OCI-LY1 (cell line): ENCODE measurements at regions not wholly inside any gene's neighbourhood (a gene's known extent, or its start where the extent isn't known, plus 50 kb on each side); places are given as distances from the start of the nearest gene placed in this dataset.
"Not testable (repeated sequence)": the region's sequence is repeated elsewhere in the genome, so short reads cannot be mapped to it uniquely, and the experiment has no call there.

ENCODE experiments used
- H2AFZ ChIP-seq: fragments of 200-600 bp; sonication (generic), shearing (Covaris generic); 2 replicates; pipeline ENCODE4 v1.6.0; 2014; ENCODE audit warnings: antibody characterized with exemption, mild to moderate bottlenecking, low read length
- H3F3A ChIP-seq: fragments of 200-600 bp; sonication (generic), shearing (Covaris generic); 2 replicates; pipeline ENCODE4 v1.6.0; 2014; ENCODE audit warnings: mild to moderate bottlenecking, antibody characterized with exemption, low read length, moderate library complexity; ENCODE audit not compliant: insufficient read depth
- H3K27ac ChIP-seq: fragments of 200-600 bp; sonication (generic); 2 replicates; pipeline ENCODE4 v1.5.1; 2014; ENCODE audit warnings: low read length, mixed run types, mild to moderate bottlenecking, low read depth; ENCODE audit not compliant: poor library complexity, severe bottlenecking
- H3K27me3 ChIP-seq: fragments of 200-600 bp; sonication (generic); 2 replicates; pipeline ENCODE4 v1.6.0; 2014; ENCODE audit warnings: antibody characterized with exemption, mild to moderate bottlenecking, low read length, moderate library complexity; ENCODE audit not compliant: insufficient read depth
- H3K36me3 ChIP-seq: fragments of 200-600 bp; sonication (generic); 2 replicates; pipeline ENCODE4 v1.6.1; 2014; ENCODE audit warnings: mild to moderate bottlenecking, antibody characterized with exemption, low read length, moderate library complexity, mixed read lengths; ENCODE audit not compliant: insufficient read depth
- H3K4me1 ChIP-seq: fragments of 200-600 bp; sonication (generic); 2 replicates; pipeline ENCODE4 v1.5.1; 2014; ENCODE audit warnings: mild to moderate bottlenecking, low read length, moderate library complexity; ENCODE audit not compliant: insufficient read depth, severe bottlenecking
- H3K4me2 ChIP-seq: fragments of 200-600 bp; sonication (generic), shearing (Covaris generic); 2 replicates; pipeline ENCODE4 v1.6.1; 2014; ENCODE audit warnings: low read length
- H3K4me3 ChIP-seq: fragments of 200-600 bp; sonication (generic); 2 replicates; pipeline ENCODE4 v1.5.1; 2014; ENCODE audit warnings: low read length, low read depth, mild to moderate bottlenecking, mixed read lengths; ENCODE audit not compliant: poor library complexity, severe bottlenecking
- H3K79me2 ChIP-seq: fragments of 200-600 bp; shearing (Covaris generic); 2 replicates; pipeline ENCODE4 v1.6.1; 2016; ENCODE audit warnings: mixed run types, low read length, mixed read lengths; ENCODE audit not compliant: insufficient read depth
- H3K9ac ChIP-seq: fragments of 200-600 bp; sonication (generic), shearing (Covaris generic); 2 replicates; pipeline ENCODE4 v1.6.1; 2014; ENCODE audit warnings: mild to moderate bottlenecking, low read length, mixed read lengths
- H3K9me2 ChIP-seq: fragments of 200-600 bp; sonication (generic), shearing (Covaris generic); 2 replicates; pipeline ENCODE4 v1.6.1; 2014; ENCODE audit warnings: low read depth, mild to moderate bottlenecking, low read length, mixed read lengths
- H3K9me3 ChIP-seq: fragments of 200-600 bp; shearing (Covaris generic); 2 replicates; pipeline ENCODE4 v1.6.1; 2014; ENCODE audit warnings: low read length, mixed read lengths
- H4K20me1 ChIP-seq: fragments of 200-600 bp; sonication (generic), shearing (Covaris generic); 2 replicates; pipeline ENCODE4 v1.6.0; 2016; ENCODE audit warnings: mild to moderate bottlenecking, low read length; ENCODE audit not compliant: insufficient read depth
- CTCF ChIP-seq: fragments of 200-600 bp; sonication (generic), shearing (Covaris generic); IDR thresholded peaks from 2 replicates; pipeline ENCODE4 v1.5.1; 2017; ENCODE audit warnings: mild to moderate bottlenecking, antibody characterized with exemption, low read length, moderate library complexity, mixed read lengths
- EZH2 ChIP-seq: fragments of 200-600 bp; sonication (generic), shearing (Covaris generic); IDR thresholded peaks from 2 replicates; pipeline ENCODE4 v1.8.0; 2017; ENCODE audit warnings: borderline replicate concordance, mixed run types, mild to moderate bottlenecking, antibody characterized with exemption, low read length, moderate library complexity, mixed read lengths

GRCh38 chr19:28578208-28578607 is 634.7 kb downstream of the UQCRFS1 start:
- no peaks in the 10 kb centered on the region for H3K9me2 ChIP-seq
- no peaks in the 10 kb centered on the region for H3K9me3 ChIP-seq
- H2AFZ ChIP-seq, result no peak overlapping the region
- no peaks in the 10 kb centered on the region for H4K20me1 ChIP-seq
- no peak overlapping the region for H3K9ac ChIP-seq
- no peaks in the 10 kb centered on the region for H3K79me2 ChIP-seq
- no peak overlapping the region for H3K4me3 ChIP-seq
- H3K4me1 ChIP-seq, result peaks cover 31% of the 10 kb centered on the region
- peak overlapping the region; percentile 76 for H3K27ac ChIP-seq
- H3K4me2 ChIP-seq, result no peak overlapping the region
- H3K27me3 ChIP-seq, result no peaks in the 10 kb centered on the region; the same call in 1 of the 2 replicates
- no peak for TF ChIP-seq CTCF
- H3K36me3 ChIP-seq, result no peaks in the 10 kb centered on the region
- H3F3A ChIP-seq, result no peaks in the 10 kb centered on the region

- Histone ChIP-seq H3K36me3 (no peaks in the 10 kb centered on the region), H3K9me2 (no peaks in the 10 kb centered on the region), H3K27ac (peak overlapping the region; percentile 76), H3K9ac (no peak overlapping the region; the same call in 1 of the 2 replicates), H3F3A (no peaks in the 10 kb centered on the region), H4K20me1 (no peaks in the 10 kb centered on the region), H2AFZ (no peak overlapping the region), H3K27me3 (no peaks in the 10 kb centered on the region; the same call in 1 of the 2 replicates), H3K9me3 (no peaks in the 10 kb centered on the region), H3K79me2 (no peaks in the 10 kb centered on the region), H3K4me2 (no peak overlapping the region; the same call in 1 of the 2 replicates), H3K4me3 (no peak overlapping the region), H3K4me1 (peaks cover 31% of the 10 kb centered on the region)
- TF ChIP-seq CTCF, result peak; percentile 20; the same call in 1 of the 2 replicates
- TF ChIP-seq EZH2, result no peak
Measured at GRCh38 chr19:28577666-28578065, 635.3 kb downstream of the UQCRFS1 start.

GRCh38 chr19:28577233-28577632 is 635.7 kb downstream of the UQCRFS1 start:
- no peaks in the 10 kb centered on the region; the same call in 1 of the 2 replicates for H3K27me3 ChIP-seq
- no peak overlapping the region for H3K4me3 ChIP-seq
- H3K9me3 ChIP-seq, result no peaks in the 10 kb centered on the region
- no peak for TF ChIP-seq EZH2
- H3K4me1 ChIP-seq, result peaks cover 31% of the 10 kb centered on the region
- H3K9ac ChIP-seq, result no peak overlapping the region; the same call in 1 of the 2 replicates
- H3K4me2 ChIP-seq, result no peak overlapping the region; the same call in 1 of the 2 replicates
- no peaks in the 10 kb centered on the region for H3K79me2 ChIP-seq
- peak overlapping the region; percentile 76 for H3K27ac ChIP-seq
- H2AFZ ChIP-seq, result no peak overlapping the region
- no peaks in the 10 kb centered on the region for H4K20me1 ChIP-seq
- no peaks in the 10 kb centered on the region for H3K9me2 ChIP-seq
- H3F3A ChIP-seq, result no peaks in the 10 kb centered on the region
- H3K36me3 ChIP-seq, result no peaks in the 10 kb centered on the region

GRCh38 chr19:28575816-28576215 is 637.1 kb downstream of the UQCRFS1 start:
- H3K4me1 ChIP-seq, result peaks cover 23% of the 10 kb centered on the region
- H3K27me3 ChIP-seq, result no peaks in the 10 kb centered on the region; the same call in 1 of the 2 replicates
- no peaks in the 10 kb centered on the region for H3K36me3 ChIP-seq
- H3K79me2 ChIP-seq, result no peaks in the 10 kb centered on the region
- H3K4me3 ChIP-seq, result no peak overlapping the region
- no peaks in the 10 kb centered on the region for H4K20me1 ChIP-seq
- H3K9me2 ChIP-seq, result no peaks in the 10 kb centered on the region
- no peaks in the 10 kb centered on the region for H3F3A ChIP-seq
- no peak overlapping the region for H3K27ac ChIP-seq
- H3K4me2 ChIP-seq, result no peak overlapping the region
- H3K9ac ChIP-seq, result no peak overlapping the region
- H2AFZ ChIP-seq, result no peak overlapping the region
- TF ChIP-seq CTCF, result no peak
- no peak for TF ChIP-seq EZH2
- no peaks in the 10 kb centered on the region for H3K9me3 ChIP-seq

- H2AFZ ChIP-seq, H3K9ac ChIP-seq, H3K4me2 ChIP-seq, H3K79me2 ChIP-seq, H3K36me3 ChIP-seq, H3K4me3 ChIP-seq, H3K27me3 ChIP-seq, H3K27ac ChIP-seq, H3K9me3 ChIP-seq, H3F3A ChIP-seq, H4K20me1 ChIP-seq, H3K9me2 ChIP-seq: not testable (repeated sequence)
- H3K4me1 ChIP-seq, result peaks cover 19% of the 10 kb centered on the region
Measured at GRCh38 chr19:28575312-28575711, 637.6 kb downstream of the UQCRFS1 start.
